K562 (cell line): ENCODE measurements at regions not wholly inside any gene's neighbourhood (a gene's known extent, or its start where the extent isn't known, plus 50 kb on each side); places are given as distances from the start of the nearest gene placed in this dataset.

ENCODE experiments used
- ATAC-seq: fragments of 200-7000 bp; cut with Tn5 transposase; 3 replicates; pipeline ENCODE4 v1.9.1; 2020; ENCODE audit warnings: moderate library complexity
- BruUV-seq: library from RNA; stranded (reverse); fragments of 400-500 nt; replicated peaks from 2 replicates; lab custom pipeline; 2021; lab: Mats Ljungman, UMichigan
- CTCF ChIA-PET: fragments of 300-600 bp; formaldehyde crosslinking; extraction: SDS; loops from one replicate; lab custom pipeline; 2021; ENCODE audit warnings: low intra/inter-chr PET ratio; lab: Yijun Ruan, JAX
- POLR2A ChIA-PET: fragments of 300-600, 350-650 bp; sonication (Branson Sonifier 250); formaldehyde crosslinking; extraction: SDS; loops from one replicate; lab custom pipeline; 2021; ENCODE audit warnings: antibody characterized with exemption, inconsistent platforms; lab: Yijun Ruan, JAX
- DNase-seq, 4 experiments: peaks; one replicate each; pipeline versions ENCODE4 v3.0.0 to v3.0.0-alpha.2; 2011 to 2018; ENCODE audit warnings: low spot score in 3 of 4, mixed read lengths in 3 of 4; ENCODE audit errors: extremely low read depth in 1 of 4
- FAIRE-seq: peaks from 2 replicates; lab custom pipeline; 2011; peaks lifted over from hg19 to GRCh38; lab: Jason Lieb, UNC
- H2AFZ ChIP-seq: 2 replicates; pipeline ENCODE4 v1.6.0; 2011; ENCODE audit warnings: low read depth, low read length, control low read depth, inconsistent platforms
- H3K27ac ChIP-seq: fragments of 200-600 bp; 3 replicates; pipeline ENCODE4 v1.8.0; 2011; ENCODE audit warnings: low read depth, mild to moderate bottlenecking, control low read depth, inconsistent platforms, low read length, moderate library complexity, mixed read lengths; ENCODE audit errors: extremely low read depth
- H3K27me3 ChIP-seq, 2 experiments: fragments of 300-600 bp in 1 of 2; 2 replicates in 1 of 2; 3 replicates in 1 of 2; pipeline versions ENCODE4 v1.6.0 to v1.8.0; 2011; ENCODE audit warnings: inconsistent platforms in 2 of 2, low read length in 2 of 2, mild to moderate bottlenecking in 1 of 2, mixed read lengths in 1 of 2, moderate library complexity in 1 of 2; ENCODE audit not compliant: control insufficient read depth in 2 of 2, insufficient read depth in 2 of 2
- H3K36me3 ChIP-seq: fragments of 300-600 bp; 3 replicates; pipeline ENCODE4 v1.8.0; 2011; ENCODE audit warnings: mild to moderate bottlenecking, low read length, inconsistent platforms; ENCODE audit not compliant: control insufficient read depth, insufficient read depth
- H3K4me1 ChIP-seq, 2 experiments: fragments of 200-600 bp in 1 of 2; replicated peaks in 1 of 2; 2 replicates in 1 of 2; 3 replicates in 1 of 2; pipeline versions ENCODE4 v1.5.1 to v1.8.0; 2011; ENCODE audit warnings: inconsistent platforms in 2 of 2, low read length in 2 of 2, mild to moderate bottlenecking in 1 of 2, mixed read lengths in 1 of 2, moderate library complexity in 1 of 2; ENCODE audit not compliant: control insufficient read depth in 2 of 2, insufficient read depth in 2 of 2
- H3K4me2 ChIP-seq: 2 replicates; pipeline ENCODE4 v1.6.1; 2011; ENCODE audit warnings: low read length, control low read depth, inconsistent platforms, mixed read lengths; ENCODE audit not compliant: insufficient read depth
- H3K4me3 ChIP-seq: fragments of 200-600 bp; sonication (generic), shearing (Covaris generic); 2 replicates; pipeline ENCODE4 v1.5.1; 2016; ENCODE audit warnings: control low read depth, inconsistent platforms
- H3K79me2 ChIP-seq: fragments of 200-600 bp; 3 replicates; pipeline ENCODE4 v1.8.0; 2011; ENCODE audit warnings: low read length, inconsistent platforms; ENCODE audit not compliant: control insufficient read depth, insufficient read depth
- H3K9ac ChIP-seq, 2 experiments: 2 replicates each; pipeline versions ENCODE4 v1.6.0 to v1.6.1; 2011; ENCODE audit warnings: low read depth in 2 of 2, low read length in 2 of 2, control low read depth in 1 of 2, inconsistent platforms in 1 of 2, mild to moderate bottlenecking in 1 of 2, mixed read lengths in 1 of 2; ENCODE audit not compliant: insufficient read depth in 1 of 2
- H3K9me1 ChIP-seq: one replicate; pipeline ENCODE4 v1.6.0; 2011; ENCODE audit warnings: inconsistent platforms, mild to moderate bottlenecking, low read length, moderate library complexity; ENCODE audit not compliant: control insufficient read depth, insufficient read depth
- H3K9me3 ChIP-seq: replicated peaks from 2 replicates; pipeline ENCODE4 v1.5.1; 2011; ENCODE audit warnings: low read depth, low read length, inconsistent platforms; ENCODE audit not compliant: control insufficient read depth, insufficient read depth
- H4K20me1 ChIP-seq: replicated peaks from 2 replicates; pipeline ENCODE4 v1.6.1; 2011; ENCODE audit warnings: low read length, inconsistent platforms, mixed read lengths; ENCODE audit not compliant: control insufficient read depth, insufficient read depth
- CCNT2 ChIP-seq: IDR thresholded peaks from 2 replicates; pipeline ENCODE4 v1.6.1; 2011; ENCODE audit warnings: borderline replicate concordance, low read depth, mild to moderate bottlenecking, moderate library complexity, mixed read lengths, low read length; ENCODE audit not compliant: insufficient read length; ENCODE audit errors: extremely low read depth
- ELF4 ChIP-seq: fragments of 450-650 bp; formaldehyde crosslinking; IDR thresholded peaks from 2 replicates; pipeline ENCODE4 v1.4.0; 2022; ENCODE audit warnings: missing genetic modification characterization
- TAF9B ChIP-seq: fragments of 450-650 bp; IDR thresholded peaks from 2 replicates; pipeline ENCODE4 v1.6.1; 2018; ENCODE audit warnings: mild to moderate bottlenecking; ENCODE audit not compliant: partially characterized antibody
- ZBTB2 ChIP-seq: fragments of 450-650 bp; IDR thresholded peaks from 2 replicates; pipeline ENCODE4 v1.6.1; 2016; ENCODE audit warnings: antibody characterized with exemption
- ZBTB43 ChIP-seq: sonication (generic); formaldehyde crosslinking; IDR thresholded peaks from 2 replicates; pipeline ENCODE4 v1.8.0; 2023; ENCODE audit warnings: mild to moderate bottlenecking, missing genetic modification reagents
- ZFP36 ChIP-seq: fragments of 150-350 bp; IDR thresholded peaks from 2 replicates; pipeline ENCODE4 v1.6.1; 2018; ENCODE audit warnings: low read length, low read depth; ENCODE audit not compliant: partially characterized antibody
- ZNF398 ChIP-seq: fragments of 250-450 bp; sonication (Bioruptor Pico); IDR thresholded peaks from 2 replicates; pipeline ENCODE4 v1.8.0; 2021; ENCODE audit warnings: moderate library complexity, mild to moderate bottlenecking, inconsistent platforms
- ZNF586 ChIP-seq: fragments of 450-650 bp; formaldehyde crosslinking; conservative IDR thresholded peaks from 2 replicates; pipeline ENCODE4 v1.4.0; 2020; ENCODE audit warnings: mild to moderate bottlenecking, moderate library complexity
- ZNF76 ChIP-seq: fragments of 250-450 bp; sonication (Bioruptor Pico); IDR thresholded peaks from 2 replicates; pipeline ENCODE4 v1.4.0; 2020; ENCODE audit warnings: mild to moderate bottlenecking, moderate library complexity, borderline replicate concordance
- ZSCAN29 ChIP-seq: fragments of 450-650 bp; IDR thresholded peaks from 2 replicates; pipeline ENCODE4 v1.6.1; 2017
- WGBS: fragments of 100-300 bp; shearing (Covaris generic); methylation state at CpG from one replicate; pipeline ENCODE4 v1.1.6; 2016; ENCODE audit warnings: low coverage, mixed read lengths; ENCODE audit not compliant: insufficient coverage; ENCODE audit errors: missing lambda C conversion rate; 5-methylcytosine and 5-hydroxymethylcytosine counted together
- in situ Hi-C: fragments of 300-500 bp; cut with MboI; formaldehyde crosslinking; loops from 4 replicates; pipeline ENCODE4 v1.15.0; 2018; ENCODE audit warnings: inconsistent platforms, mixed read lengths
- intact Hi-C: fragments of 100-400 bp; cut with micrococcal nuclease; formaldehyde crosslinking; loops from 2 replicates; pipeline ENCODE4 v1.14.2; 2022
- TF ChIP-seq, protein P1 (sequence below): sonication (generic); formaldehyde crosslinking; IDR thresholded peaks from 2 replicates; pipeline ENCODE4 v1.8.1; 2023; ENCODE audit warnings: mild to moderate bottlenecking, missing genetic modification reagents
- TF ChIP-seq, protein P2 (sequence below): sonication (generic); formaldehyde crosslinking; IDR thresholded peaks from 2 replicates; pipeline ENCODE4 v1.8.1; 2023; ENCODE audit warnings: mild to moderate bottlenecking, missing genetic modification reagents
- TF ChIP-seq, protein P3 (sequence below): fragments of 450-650 bp; IDR thresholded peaks from 2 replicates; pipeline ENCODE4 v1.6.1; 2014; ENCODE audit warnings: low read depth, mild to moderate bottlenecking, moderate library complexity, borderline replicate concordance

DNA sequence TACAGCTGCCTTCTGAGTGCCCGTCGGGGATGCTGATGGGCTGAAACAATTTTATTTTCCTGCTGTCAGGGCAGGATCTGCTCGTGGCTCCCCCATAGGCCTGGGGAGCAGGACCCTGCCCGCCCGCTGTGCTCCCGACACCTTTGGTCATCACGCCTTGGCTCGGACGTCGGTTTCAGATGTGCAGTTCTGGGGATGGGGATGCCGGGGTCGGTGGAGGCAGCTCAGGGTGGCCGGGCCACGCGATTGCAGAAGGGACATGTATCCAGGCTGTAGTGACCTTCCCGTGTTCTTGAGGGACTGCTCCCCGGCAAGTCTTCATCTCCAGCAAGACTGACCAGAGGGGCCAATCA, 1150.5 kb downstream of the BRD1 start:
- no peaks in the 10 kb centered on the region; a peak in 1 of 5 replicates for H3K27me3 ChIP-seq
- H3K9me1 ChIP-seq = no peaks in the 10 kb centered on the region
- no peak for ATAC-seq
- under 1% methylated on average over 15 of the region's 17 CpGs for WGBS
- intact Hi-C loops = no loop called here
- H2AFZ ChIP-seq = no peak overlapping the region
- H4K20me1 ChIP-seq = no peaks in the 10 kb centered on the region
- in situ Hi-C loops = no loop called here
- no peak for FAIRE-seq
- H3K4me2 ChIP-seq = no peak overlapping the region
- no peak overlapping the region for H3K9ac ChIP-seq
- H3K9me3 ChIP-seq = no peaks in the 10 kb centered on the region
- no peak for DNase-seq
- H3K36me3 ChIP-seq = no peaks in the 10 kb centered on the region
- ChIA-PET CTCF (no interaction called here), POLR2A (interaction anchor here (0.6 kb wide), 1 partner anchor 20 kb away, joined by 3 read pairs; no protein-coding TSS in a partner anchor)
- BruUV-seq = no TSS peak
- H3K79me2 ChIP-seq = no peaks in the 10 kb centered on the region
- no peak overlapping the region for H3K4me3 ChIP-seq
- no peaks in the 10 kb centered on the region for H3K4me1 ChIP-seq
- no peak overlapping the region for H3K27ac ChIP-seq
- TF ChIP-seq, protein P1, sequence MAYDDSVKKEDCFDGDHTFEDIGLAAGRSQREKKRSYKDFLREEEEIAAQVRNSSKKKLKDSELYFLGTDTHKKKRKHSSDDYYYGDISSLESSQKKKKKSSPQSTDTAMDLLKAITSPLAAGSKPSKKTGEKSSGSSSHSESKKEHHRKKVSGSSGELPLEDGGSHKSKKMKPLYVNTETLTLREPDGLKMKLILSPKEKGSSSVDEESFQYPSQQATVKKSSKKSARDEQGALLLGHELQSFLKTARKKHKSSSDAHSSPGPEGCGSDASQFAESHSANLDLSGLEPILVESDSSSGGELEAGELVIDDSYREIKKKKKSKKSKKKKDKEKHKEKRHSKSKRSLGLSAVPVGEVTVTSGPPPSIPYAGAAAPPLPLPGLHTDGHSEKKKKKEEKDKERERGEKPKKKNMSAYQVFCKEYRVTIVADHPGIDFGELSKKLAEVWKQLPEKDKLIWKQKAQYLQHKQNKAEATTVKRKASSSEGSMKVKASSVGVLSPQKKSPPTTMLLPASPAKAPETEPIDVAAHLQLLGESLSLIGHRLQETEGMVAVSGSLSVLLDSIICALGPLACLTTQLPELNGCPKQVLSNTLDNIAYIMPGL (CRISPR knock-in tag) = no peak
- TF ChIP-seq CCNT2 (no peak), ZBTB43 (CRISPR knock-in tag) (no peak), ZNF76 (CRISPR knock-in tag) (no peak), ZNF586 (CRISPR knock-in tag) (no peak), ZFP36 (no peak), ZBTB2 (no peak), TAF9B (no peak), ZNF398 (no peak), ZSCAN29 (no peak), ELF4 (CRISPR knock-in tag) (no peak)
- TF ChIP-seq, protein P2, sequence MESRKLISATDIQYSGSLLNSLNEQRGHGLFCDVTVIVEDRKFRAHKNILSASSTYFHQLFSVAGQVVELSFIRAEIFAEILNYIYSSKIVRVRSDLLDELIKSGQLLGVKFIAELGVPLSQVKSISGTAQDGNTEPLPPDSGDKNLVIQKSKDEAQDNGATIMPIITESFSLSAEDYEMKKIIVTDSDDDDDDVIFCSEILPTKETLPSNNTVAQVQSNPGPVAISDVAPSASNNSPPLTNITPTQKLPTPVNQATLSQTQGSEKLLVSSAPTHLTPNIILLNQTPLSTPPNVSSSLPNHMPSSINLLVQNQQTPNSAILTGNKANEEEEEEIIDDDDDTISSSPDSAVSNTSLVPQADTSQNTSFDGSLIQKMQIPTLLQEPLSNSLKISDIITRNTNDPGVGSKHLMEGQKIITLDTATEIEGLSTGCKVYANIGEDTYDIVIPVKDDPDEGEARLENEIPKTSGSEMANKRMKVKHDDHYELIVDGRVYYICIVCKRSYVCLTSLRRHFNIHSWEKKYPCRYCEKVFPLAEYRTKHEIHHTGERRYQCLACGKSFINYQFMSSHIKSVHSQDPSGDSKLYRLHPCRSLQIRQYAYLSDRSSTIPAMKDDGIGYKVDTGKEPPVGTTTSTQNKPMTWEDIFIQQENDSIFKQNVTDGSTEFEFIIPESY (CRISPR knock-in tag) = no peak
- TF ChIP-seq, protein P3, sequence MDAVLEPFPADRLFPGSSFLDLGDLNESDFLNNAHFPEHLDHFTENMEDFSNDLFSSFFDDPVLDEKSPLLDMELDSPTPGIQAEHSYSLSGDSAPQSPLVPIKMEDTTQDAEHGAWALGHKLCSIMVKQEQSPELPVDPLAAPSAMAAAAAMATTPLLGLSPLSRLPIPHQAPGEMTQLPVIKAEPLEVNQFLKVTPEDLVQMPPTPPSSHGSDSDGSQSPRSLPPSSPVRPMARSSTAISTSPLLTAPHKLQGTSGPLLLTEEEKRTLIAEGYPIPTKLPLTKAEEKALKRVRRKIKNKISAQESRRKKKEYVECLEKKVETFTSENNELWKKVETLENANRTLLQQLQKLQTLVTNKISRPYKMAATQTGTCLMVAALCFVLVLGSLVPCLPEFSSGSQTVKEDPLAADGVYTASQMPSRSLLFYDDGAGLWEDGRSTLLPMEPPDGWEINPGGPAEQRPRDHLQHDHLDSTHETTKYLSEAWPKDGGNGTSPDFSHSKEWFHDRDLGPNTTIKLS = no peak
